CD14-positive monocyte (primary cell): ENCODE measurements at regions not wholly inside any gene's neighbourhood (a gene's known extent, or its start where the extent isn't known, plus 50 kb on each side); places are given as distances from the start of the nearest gene placed in this dataset.

Experiments used
- DNase-seq, 3 donors: peaks; one replicate each; pipeline ENCODE4 v3.0.0-alpha.2; 2011 to 2022
- H2AFZ ChIP-seq: 2 replicates; pipeline ENCODE4 v1.6.0; 2012; ENCODE audit warnings: mild to moderate bottlenecking, low read depth, low read length, inconsistent platforms; ENCODE audit not compliant: insufficient read depth, poor library complexity, severe bottlenecking
- H3K27ac ChIP-seq, 2 donors: 1 replicate in 1 of 2; 2 replicates in 1 of 2; pipeline ENCODE4 v1.5.1; 2012 to 2013; ENCODE audit warnings: low read length in 2 of 2, control low read depth in 1 of 2, inconsistent platforms in 1 of 2, low read depth in 1 of 2, mild to moderate bottlenecking in 1 of 2
- H3K27me3 ChIP-seq, 2 donors: one replicate each; pipeline versions ENCODE4 v1.6.0 to v1.6.1; 2011 to 2013; ENCODE audit warnings: low read length in 2 of 2; ENCODE audit not compliant: control insufficient read depth in 2 of 2, insufficient read depth in 2 of 2
- H3K36me3 ChIP-seq, 2 donors: replicated peaks in 1 of 2; 1 replicate in 1 of 2; 2 replicates in 1 of 2; pipeline versions ENCODE4 v1.5.1 to v1.6.1; 2012 to 2013; ENCODE audit warnings: low read length in 2 of 2, control low read depth in 1 of 2, inconsistent platforms in 1 of 2, mild to moderate bottlenecking in 1 of 2; ENCODE audit not compliant: insufficient read depth in 2 of 2, control insufficient read depth in 1 of 2
- H3K4me1 ChIP-seq, 2 donors: 1 replicate in 1 of 2; 2 replicates in 1 of 2; pipeline versions ENCODE4 v1.5.1 to v1.6.1; 2012 to 2013; ENCODE audit warnings: low read length in 2 of 2, control low read depth in 1 of 2, inconsistent platforms in 1 of 2, mild to moderate bottlenecking in 1 of 2, moderate library complexity in 1 of 2; ENCODE audit not compliant: insufficient read depth in 2 of 2, control insufficient read depth in 1 of 2
- H3K4me2 ChIP-seq: replicated peaks from 2 replicates; pipeline ENCODE3; 2012; ENCODE audit warnings: low read length, moderate library complexity, mild to moderate bottlenecking; ENCODE audit not compliant: poor library complexity, severe bottlenecking; ENCODE audit errors: extremely low read depth
- H3K4me3 ChIP-seq, 3 experiments: fragments of 200-600 bp in 1 of 3; sonication (generic) in 1 of 3; replicated peaks in 1 of 3; 1 replicate in 2 of 3; 2 replicates in 1 of 3; pipeline ENCODE4 v1.5.1; 2011 to 2013; ENCODE audit warnings: low read length in 3 of 3, mild to moderate bottlenecking in 3 of 3, control low read depth in 2 of 3, low read depth in 2 of 3, inconsistent platforms in 1 of 3, moderate library complexity in 1 of 3
- H3K79me2 ChIP-seq: 2 replicates; pipeline ENCODE4 v1.6.0; 2012; ENCODE audit warnings: mild to moderate bottlenecking, control low read depth, inconsistent platforms, low read length, moderate library complexity; ENCODE audit not compliant: insufficient read depth
- H3K9ac ChIP-seq: 2 replicates; pipeline ENCODE4 v1.6.0; 2017; ENCODE audit warnings: low read length, mild to moderate bottlenecking; ENCODE audit not compliant: insufficient read depth, poor library complexity, severe bottlenecking
- H3K9me3 ChIP-seq, 2 donors: replicated peaks in 1 of 2; 1 replicate in 1 of 2; 2 replicates in 1 of 2; pipeline versions ENCODE4 v1.5.1 to v1.6.1; 2012 to 2013; ENCODE audit warnings: low read length in 2 of 2, control low read depth in 1 of 2; ENCODE audit not compliant: control insufficient read depth in 1 of 2, insufficient read depth in 1 of 2
- H4K20me1 ChIP-seq: 2 replicates; pipeline ENCODE4 v1.6.0; 2012; ENCODE audit warnings: mild to moderate bottlenecking, low read length, control low read depth, moderate library complexity; ENCODE audit not compliant: insufficient read depth
- H3K27ac Mint-ChIP-seq, 7 donors: one replicate each; pipeline ENCODE4 v1.8.0; 2020; ENCODE audit warnings: mild to moderate bottlenecking in 7 of 7, mixed read lengths in 7 of 7, moderate library complexity in 6 of 7, inconsistent platforms in 2 of 7
- H3K27me3 Mint-ChIP-seq, 3 donors: one replicate each; pipeline ENCODE4 v1.8.0; 2021 to 2022; ENCODE audit warnings: low read depth in 3 of 3, mild to moderate bottlenecking in 3 of 3, mixed read lengths in 3 of 3, moderate library complexity in 3 of 3, inconsistent platforms in 1 of 3
- H3K36me3 Mint-ChIP-seq, 2 donors: one replicate each; pipeline ENCODE4 v1.8.0; 2020; ENCODE audit warnings: mixed read lengths in 2 of 2, inconsistent platforms in 1 of 2, mild to moderate bottlenecking in 1 of 2
- H3K4me1 Mint-ChIP-seq: one replicate; pipeline ENCODE4 v1.8.0; 2020; ENCODE audit warnings: mild to moderate bottlenecking, mixed read lengths
- H3K4me3 Mint-ChIP-seq, 2 donors: one replicate each; pipeline ENCODE4 v1.8.0; 2020; ENCODE audit warnings: mild to moderate bottlenecking in 2 of 2, mixed read lengths in 2 of 2, moderate library complexity in 1 of 2
- H3K9me3 Mint-ChIP-seq, 7 donors: one replicate each; pipeline ENCODE4 v1.8.0; 2020 to 2022; ENCODE audit warnings: mixed read lengths in 7 of 7, mild to moderate bottlenecking in 6 of 7, moderate library complexity in 6 of 7, inconsistent platforms in 2 of 7
- CTCF ChIP-seq: fragments of 200-600 bp; IDR thresholded peaks from one replicate; pipeline ENCODE4 v1.8.0; 2022; ENCODE audit warnings: antibody characterized with exemption, mild to moderate bottlenecking
- WGBS: methylation state at CpG from one replicate; pipeline ENCODE4 v1.1.5; 2013; ENCODE audit warnings: missing lambda C conversion rate; ENCODE audit not compliant: insufficient coverage; 5-methylcytosine and 5-hydroxymethylcytosine counted together
- intact Hi-C, 2 donors: fragments of 100-400 bp; cut with micrococcal nuclease; formaldehyde crosslinking; loops; one replicate each; pipeline versions ENCODE4 v1.15.0 to v1.15.1; 2023

- Mint-ChIP-seq H3K27me3 (peaks cover 10 to 15% (median 11%) of the 10 kb centered on the region in 3 donors), H3K36me3 (no peaks in the 10 kb centered on the region), H3K4me1 (peaks cover 16% of the 10 kb centered on the region), H3K27ac (no peak overlapping the region), H3K4me3 (no peak overlapping the region), H3K9me3 (peaks cover 0 to 2% (median 0%) of the 10 kb centered on the region in 7 donors)
- Histone ChIP-seq H3K9me3 (no peaks in the 10 kb centered on the region), H3K9ac (no peak overlapping the region), H3K36me3 (no peaks in the 10 kb centered on the region), H3K79me2 (no peaks in the 10 kb centered on the region), H3K27me3 (no peaks in the 10 kb centered on the region), H4K20me1 (no peaks in the 10 kb centered on the region), H3K4me1 (peaks cover 15% of the 10 kb centered on the region in 2 donors), H2AFZ (no peak overlapping the region), H3K4me3 (no peak overlapping the region), H3K27ac (no peak overlapping the region), H3K4me2 (no peak overlapping the region)
- 96% methylated on average over 12 of the region's 13 CpGs for WGBS
- no peak for DNase-seq
- TF ChIP-seq CTCF = no peak
- intact Hi-C loops = no loop called here
Observed at GRCh38 chr2:9150906-9151305, 55.7 kb upstream of the ASAP2 start.

GRCh38 chr2:9150568-9150900 lies 56.1 kb upstream of the ASAP2 start:
- no peak overlapping the region for H3K4me3 Mint-ChIP-seq
- Histone ChIP-seq H3K9me3 (no peaks in the 10 kb centered on the region), H3K36me3 (no peaks in the 10 kb centered on the region), H3K79me2 (no peaks in the 10 kb centered on the region), H3K4me1 (peaks cover 15% of the 10 kb centered on the region in 2 donors), H2AFZ (no peak overlapping the region), H3K4me2 (no peak overlapping the region), H3K27me3 (no peaks in the 10 kb centered on the region), H3K4me3 (no peak overlapping the region), H3K9ac (no peak overlapping the region), H4K20me1 (no peaks in the 10 kb centered on the region), H3K27ac (no peak overlapping the region)
- TF ChIP-seq CTCF = no peak
- peaks cover 8 to 15% (median 10%) of the 10 kb centered on the region in 3 donors for H3K27me3 Mint-ChIP-seq
- H3K9me3 Mint-ChIP-seq = peaks cover 0 to 2% (median 0%) of the 10 kb centered on the region in 7 donors
- peaks cover 17% of the 10 kb centered on the region for H3K4me1 Mint-ChIP-seq
- no peaks in the 10 kb centered on the region for H3K36me3 Mint-ChIP-seq
- DNase-seq = no peak
- no peak overlapping the region for H3K27ac Mint-ChIP-seq
- 91% methylated on average over 7 of the region's 7 CpGs for WGBS
- intact Hi-C loops = no loop called here
